ENCODE measurements at regions not wholly inside any gene's neighbourhood (a gene's known extent, or its start where the extent isn't known, plus 50 kb on each side); places are given as distances from the start of the nearest gene placed in this dataset.
"Not testable (repeated sequence)": the region's sequence is repeated elsewhere in the genome, so short reads cannot be mapped to it uniquely, and the experiment has no call there.

- Histone ChIP-seq H3K4me3 (no peak overlapping the region), H3K27me3 (no peaks in the 10 kb centered on the region), H3K9me3 (no peaks in the 10 kb centered on the region), H3K4me1 (no peaks in the 10 kb centered on the region), H3K36me3 (no peaks in the 10 kb centered on the region), H3K27ac (no peak overlapping the region)
- in situ Hi-C loops (cut with MboI; ENCODE audit: low pct_ligation_motif_present in 1 of 4, low pct_unique_long_range_greater_than_20kb in 1 of 4, low sequenced_read_pairs in 3 of 4): no loop called here
- TF ChIP-seq POLR2AphosphoS5 (IDR thresholded peaks at IDR 0.05): no peak
- TF ChIP-seq, protein P1, sequence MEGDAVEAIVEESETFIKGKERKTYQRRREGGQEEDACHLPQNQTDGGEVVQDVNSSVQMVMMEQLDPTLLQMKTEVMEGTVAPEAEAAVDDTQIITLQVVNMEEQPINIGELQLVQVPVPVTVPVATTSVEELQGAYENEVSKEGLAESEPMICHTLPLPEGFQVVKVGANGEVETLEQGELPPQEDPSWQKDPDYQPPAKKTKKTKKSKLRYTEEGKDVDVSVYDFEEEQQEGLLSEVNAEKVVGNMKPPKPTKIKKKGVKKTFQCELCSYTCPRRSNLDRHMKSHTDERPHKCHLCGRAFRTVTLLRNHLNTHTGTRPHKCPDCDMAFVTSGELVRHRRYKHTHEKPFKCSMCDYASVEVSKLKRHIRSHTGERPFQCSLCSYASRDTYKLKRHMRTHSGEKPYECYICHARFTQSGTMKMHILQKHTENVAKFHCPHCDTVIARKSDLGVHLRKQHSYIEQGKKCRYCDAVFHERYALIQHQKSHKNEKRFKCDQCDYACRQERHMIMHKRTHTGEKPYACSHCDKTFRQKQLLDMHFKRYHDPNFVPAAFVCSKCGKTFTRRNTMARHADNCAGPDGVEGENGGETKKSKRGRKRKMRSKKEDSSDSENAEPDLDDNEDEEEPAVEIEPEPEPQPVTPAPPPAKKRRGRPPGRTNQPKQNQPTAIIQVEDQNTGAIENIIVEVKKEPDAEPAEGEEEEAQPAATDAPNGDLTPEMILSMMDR (IDR thresholded peaks at IDR 0.05): no peak
- TF ChIP-seq POLR2A (IDR thresholded peaks at IDR 0.05): no peak
- TF ChIP-seq EP300 (IDR thresholded peaks at IDR 0.05; ENCODE audit: low read depth): no peak
- intact Hi-C loops (cut with DNase I; ENCODE audit: low total_unique reads): no loop called here
- DNase-seq: no peak
- 54 to 100% methylated on average over 1 to 3 of the region's 3 CpGs for WGBS, 2 donors (ENCODE audit: low coverage in 1 of 2)
Observed at GRCh38 chr9:85162822-85163221, 493.3 kb downstream of the NTRK2 start.

DNA sequence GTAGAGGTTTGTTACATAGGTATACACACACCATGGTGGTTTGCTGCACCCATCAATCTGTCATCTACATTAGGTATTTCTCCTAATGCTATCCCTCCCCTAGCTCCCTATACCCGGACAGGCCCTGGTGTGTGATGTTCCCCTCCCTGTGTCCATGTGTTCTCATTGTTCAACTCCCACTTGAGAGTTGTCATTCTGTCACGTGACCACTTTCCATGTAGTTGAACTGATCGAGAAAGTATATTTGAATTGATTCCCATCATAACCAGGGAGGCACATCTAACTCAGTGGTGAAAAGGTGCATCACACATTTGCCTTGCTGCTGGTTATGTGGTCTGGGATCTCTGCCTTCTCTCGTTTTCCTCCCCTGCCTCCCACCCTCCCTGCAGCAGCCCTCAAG is 491.4 kb downstream of the NTRK2 start:
- H3K27ac ChIP-seq; H3K9me3 ChIP-seq; H3K27me3 ChIP-seq; intact Hi-C loops (cut with DNase I; ENCODE audit: low total_unique reads); H3K4me3 ChIP-seq; H3K36me3 ChIP-seq; in situ Hi-C loops (cut with MboI; ENCODE audit: low pct_ligation_motif_present in 1 of 4, low pct_unique_long_range_greater_than_20kb in 1 of 4, low sequenced_read_pairs in 3 of 4); H3K4me1 ChIP-seq; DNase-seq: not testable (repeated sequence)
- 83 to 93% methylated on average over 2 to 4 of the region's 4 CpGs for WGBS, 2 donors (ENCODE audit: low coverage in 1 of 2)

DNA sequence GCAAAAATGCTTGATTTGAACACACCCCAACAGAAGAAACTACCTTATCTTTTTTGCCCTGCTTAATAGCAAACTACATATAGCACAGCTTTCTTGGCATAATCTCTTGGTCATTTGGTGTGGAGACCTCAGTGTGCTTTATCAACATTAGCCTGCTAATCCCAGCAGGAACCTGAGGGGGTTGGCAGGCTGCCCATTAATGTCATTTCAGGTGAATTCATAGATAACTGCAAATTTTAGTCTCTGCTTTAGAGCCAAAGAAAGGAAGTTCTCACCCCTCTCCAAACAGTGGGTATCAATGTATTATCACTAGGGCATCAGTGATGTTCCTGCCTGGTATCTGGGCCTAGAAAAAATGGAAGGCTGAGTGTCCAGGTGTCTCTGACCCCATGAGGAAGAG is 489.0 kb downstream of the NTRK2 start:
- Histone ChIP-seq H3K27ac (no peak overlapping the region), H3K4me1 (no peaks in the 10 kb centered on the region), H3K9me3 (no peaks in the 10 kb centered on the region), H3K36me3 (no peaks in the 10 kb centered on the region), H3K4me3 (no peak overlapping the region), H3K27me3 (no peaks in the 10 kb centered on the region)
- TF ChIP-seq POLR2A (IDR thresholded peaks at IDR 0.05) (no peak), POLR2AphosphoS5 (IDR thresholded peaks at IDR 0.05) (no peak), EP300 (IDR thresholded peaks at IDR 0.05; ENCODE audit: low read depth) (no peak)
- TF ChIP-seq, protein P1 (IDR thresholded peaks at IDR 0.05): no peak
- intact Hi-C loops (cut with DNase I; ENCODE audit: low total_unique reads): no loop called here
- in situ Hi-C loops (cut with MboI; ENCODE audit: low pct_ligation_motif_present in 1 of 4, low pct_unique_long_range_greater_than_20kb in 1 of 4, low sequenced_read_pairs in 3 of 4): no loop called here
- no peak for DNase-seq

- Histone ChIP-seq H3K4me3 (no peak overlapping the region), H3K4me1 (no peaks in the 10 kb centered on the region), H3K36me3 (no peaks in the 10 kb centered on the region), H3K9me3 (no peaks in the 10 kb centered on the region), H3K27me3 (no peaks in the 10 kb centered on the region), H3K27ac (no peak overlapping the region)
- in situ Hi-C loops (cut with MboI; ENCODE audit: low pct_ligation_motif_present in 1 of 4, low pct_unique_long_range_greater_than_20kb in 1 of 4, low sequenced_read_pairs in 3 of 4) (no loop called here), intact Hi-C loops (cut with DNase I; ENCODE audit: low total_unique reads) (no loop called here)
- WGBS, 2 donors (ENCODE audit: low coverage in 1 of 2): 55 to 56% methylated on average over 5 to 6 of the region's 6 CpGs
- TF ChIP-seq POLR2A (IDR thresholded peaks at IDR 0.05) (no peak), EP300 (IDR thresholded peaks at IDR 0.05; ENCODE audit: low read depth) (no peak), POLR2AphosphoS5 (IDR thresholded peaks at IDR 0.05) (no peak)
- TF ChIP-seq, protein P1 (IDR thresholded peaks at IDR 0.05): no peak
- no peak for DNase-seq
Observed at GRCh38 chr9:85157772-85158171, 488.2 kb downstream of the NTRK2 start.

GRCh38 chr9:85156652-85157051 is 487.1 kb downstream of the NTRK2 start:
- Histone ChIP-seq H3K27me3 (no peaks in the 10 kb centered on the region), H3K9me3 (no peaks in the 10 kb centered on the region)
- in situ Hi-C loops (cut with MboI; ENCODE audit: low pct_ligation_motif_present in 1 of 4, low pct_unique_long_range_greater_than_20kb in 1 of 4, low sequenced_read_pairs in 3 of 4): no loop called here

More at GRCh38 chr9:85156652-85157051, 487.1 kb downstream of the NTRK2 start:
- Histone ChIP-seq H3K27ac (no peak overlapping the region), H3K36me3 (no peaks in the 10 kb centered on the region), H3K4me3 (no peak overlapping the region), H3K4me1 (no peaks in the 10 kb centered on the region)
- TF ChIP-seq EP300 (IDR thresholded peaks at IDR 0.05; ENCODE audit: low read depth) (no peak), POLR2A (IDR thresholded peaks at IDR 0.05) (no peak)
- TF ChIP-seq, protein P1 (IDR thresholded peaks at IDR 0.05): no peak
- DNase-seq: no peak
- intact Hi-C loops (cut with DNase I; ENCODE audit: low total_unique reads): no loop called here
- 86 to 87% methylated on average over 1 to 2 of the region's 2 CpGs for WGBS, 2 donors (ENCODE audit: low coverage in 1 of 2)

Data from transverse colon (tissue), 4 donors.